T47D (cell line): ENCODE measurements at regions not wholly inside any gene's neighbourhood (a gene's known extent, or its start where the extent isn't known, plus 50 kb on each side); places are given as distances from the start of the nearest gene placed in this dataset.
"Not testable (repeated sequence)": the region's sequence is repeated elsewhere in the genome, so short reads cannot be mapped to it uniquely, and the experiment has no call there.

ENCODE experiments used
- DNase-seq, 2 experiments: peaks; one replicate each; pipeline versions ENCODE4 v3.0.0 to v3.0.0-alpha.2; 2011 to 2012; ENCODE audit warnings: low read depth in 1 of 2, low spot score in 1 of 2
- JUND ChIP-seq: IDR thresholded peaks from 2 replicates; pipeline ENCODE4 v1.6.1; 2012; ENCODE audit warnings: low read depth
- in situ Hi-C: cut with HindIII; loops from 2 replicates; pipeline ENCODE4 v1.10.0; 2016; ENCODE audit warnings: low sequenced_read_pairs, low pct_unique_long_range_greater_than_20kb

- peak in 1 of 2 experiments; percentile 16 for DNase-seq
- TF ChIP-seq JUND: no peak
- in situ Hi-C loops: no loop called here
Observed at GRCh38 chrX:37509349-37509748, 62.1 kb upstream of the LANCL3 start.

GRCh38 chrX:37516512-37516911 is 54.9 kb upstream of the LANCL3 start:
- DNase-seq, in situ Hi-C loops: not testable (repeated sequence)

GRCh38 chrX:37519261-37519660 is 52.2 kb upstream of the LANCL3 start:
- in situ Hi-C loops, DNase-seq: not testable (repeated sequence)

GRCh38 chrX:37520860-37521450 is 50.5 kb upstream of the LANCL3 start:
- DNase-seq, in situ Hi-C loops: not testable (repeated sequence)
